ENCODE measurements at regions not wholly inside any gene's neighbourhood (a gene's known extent, or its start where the extent isn't known, plus 50 kb on each side); places are given as distances from the start of the nearest gene placed in this dataset.

DNA sequence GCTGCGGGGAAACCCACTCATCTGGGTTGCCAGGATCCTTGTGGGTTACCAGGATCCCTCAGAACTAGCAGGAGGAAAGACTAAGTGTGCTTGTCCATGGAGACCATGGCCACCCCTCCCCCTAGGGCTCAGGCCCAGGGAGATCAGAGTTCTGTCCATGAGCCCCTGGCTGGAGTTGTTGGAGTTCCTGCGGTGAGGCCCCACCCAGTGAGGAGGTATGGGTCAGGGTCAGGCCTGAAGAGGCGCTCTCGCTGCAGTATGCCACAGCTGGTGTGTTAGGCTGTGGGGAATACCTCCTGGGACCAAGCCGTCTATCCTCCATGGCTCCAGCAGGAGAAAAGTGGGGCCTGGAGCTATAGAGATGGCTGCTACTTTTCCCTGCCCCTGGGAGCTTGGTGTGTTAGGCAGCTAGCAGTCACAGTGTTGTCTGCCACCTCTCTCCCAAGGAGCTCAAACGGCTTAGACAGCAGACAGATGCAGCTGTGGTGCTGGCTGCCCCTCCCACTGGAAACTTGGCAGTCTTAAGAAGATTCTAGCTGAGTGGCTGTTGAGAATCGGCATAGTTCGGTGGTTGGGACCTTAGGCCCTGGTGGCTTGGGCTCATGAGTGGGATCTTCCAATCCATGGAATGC, 240.3 kb upstream of the CELF4 start:
- DNase-seq (ENCODE audit: low read depth in 4 of 4, low spot score in 3 of 4) = no peak

DNA sequence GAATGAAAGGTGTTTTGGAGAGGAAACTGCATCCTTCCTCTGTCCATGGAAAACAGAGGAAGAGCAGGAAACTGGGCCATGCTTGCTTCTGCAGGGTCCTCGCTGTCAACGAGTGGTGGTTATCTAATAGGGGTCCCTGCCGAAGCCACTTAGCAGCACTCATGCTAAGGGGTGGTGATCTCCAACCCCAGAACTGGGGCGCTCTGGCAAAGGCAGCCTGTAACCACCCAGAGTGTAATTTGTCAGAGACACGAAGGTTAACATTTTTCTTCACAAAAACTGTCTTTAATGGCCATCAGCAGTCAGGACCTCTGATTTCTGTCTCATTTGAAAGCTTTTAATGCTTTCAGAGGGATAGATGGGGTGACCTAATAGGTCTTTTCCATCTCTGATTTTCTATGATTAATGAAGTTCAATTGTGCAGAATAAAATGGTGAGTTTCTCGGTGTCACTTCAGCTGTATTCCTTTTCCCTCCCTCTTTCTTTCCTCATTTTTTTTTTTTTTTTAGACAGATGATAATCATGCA, 231.3 kb upstream of the CELF4 start:
- DNase-seq (ENCODE audit: low read depth in 4 of 4, low spot score in 3 of 4) = no peak

DNA sequence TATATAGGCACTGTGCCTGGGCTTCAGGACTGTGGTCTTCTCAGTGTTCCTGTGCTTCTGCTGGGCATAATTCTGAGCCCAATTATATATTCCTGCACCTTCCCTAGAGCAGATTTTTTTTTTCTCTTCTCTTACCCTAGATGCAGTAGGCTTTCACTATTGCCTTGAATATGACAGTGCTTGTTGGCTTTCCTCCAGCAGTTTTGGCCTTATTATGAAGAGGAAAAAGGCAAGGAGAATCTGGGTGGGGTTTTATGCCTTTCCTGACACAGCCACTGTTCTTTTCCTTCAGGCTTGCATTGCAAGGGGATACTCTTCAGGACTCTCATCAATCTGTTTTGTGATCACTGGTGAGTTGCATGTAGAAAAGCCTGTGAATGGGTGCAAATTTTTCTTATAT, 221.9 kb upstream of the CELF4 start:
- no peak for DNase-seq (ENCODE audit: low read depth in 4 of 4, low spot score in 3 of 4)

DNA sequence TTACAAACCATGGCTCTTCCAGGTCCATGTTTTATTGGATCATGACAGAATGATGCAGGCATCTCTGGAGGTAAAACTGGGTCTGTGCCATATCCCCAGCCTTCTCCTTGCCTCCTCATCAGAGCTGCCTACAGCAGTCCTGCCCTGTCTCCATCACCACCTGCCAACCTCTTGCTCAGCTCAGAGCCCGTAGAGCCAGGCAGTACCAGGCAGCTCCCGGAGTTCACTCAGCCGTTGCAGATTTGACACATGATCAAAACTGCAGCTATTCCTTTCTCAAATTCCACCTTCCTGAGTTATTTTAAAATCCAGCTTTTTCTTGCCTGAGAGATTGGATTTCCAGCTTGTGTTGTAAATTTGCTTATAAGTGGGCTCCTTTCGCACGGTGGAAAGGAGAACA, 218.2 kb upstream of the CELF4 start:
- DNase-seq (ENCODE audit: low read depth in 4 of 4, low spot score in 3 of 4) = peak in 2 of 4 donors; percentile 22 to 34

DNA sequence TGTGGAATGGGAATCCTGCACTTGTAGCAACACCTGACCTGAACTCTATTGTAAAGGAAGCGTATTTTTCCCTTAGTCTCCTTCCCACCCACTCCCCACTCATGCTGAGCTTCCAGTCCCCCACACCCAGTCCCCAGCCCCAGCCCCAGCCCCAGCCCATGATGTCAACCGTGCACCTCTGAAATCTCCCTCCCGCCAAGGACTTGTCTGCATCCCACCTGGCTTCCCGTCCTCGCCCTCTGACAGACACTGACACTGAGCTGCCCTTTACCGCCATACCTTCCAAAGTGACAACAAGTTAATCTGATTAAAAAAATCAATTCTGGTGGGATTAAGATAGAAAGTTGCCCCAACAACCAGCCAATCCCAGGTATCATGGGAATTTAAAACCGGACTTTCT, 213.6 kb upstream of the CELF4 start:
- DNase-seq (ENCODE audit: low read depth in 4 of 4, low spot score in 3 of 4) = no peak

DNA sequence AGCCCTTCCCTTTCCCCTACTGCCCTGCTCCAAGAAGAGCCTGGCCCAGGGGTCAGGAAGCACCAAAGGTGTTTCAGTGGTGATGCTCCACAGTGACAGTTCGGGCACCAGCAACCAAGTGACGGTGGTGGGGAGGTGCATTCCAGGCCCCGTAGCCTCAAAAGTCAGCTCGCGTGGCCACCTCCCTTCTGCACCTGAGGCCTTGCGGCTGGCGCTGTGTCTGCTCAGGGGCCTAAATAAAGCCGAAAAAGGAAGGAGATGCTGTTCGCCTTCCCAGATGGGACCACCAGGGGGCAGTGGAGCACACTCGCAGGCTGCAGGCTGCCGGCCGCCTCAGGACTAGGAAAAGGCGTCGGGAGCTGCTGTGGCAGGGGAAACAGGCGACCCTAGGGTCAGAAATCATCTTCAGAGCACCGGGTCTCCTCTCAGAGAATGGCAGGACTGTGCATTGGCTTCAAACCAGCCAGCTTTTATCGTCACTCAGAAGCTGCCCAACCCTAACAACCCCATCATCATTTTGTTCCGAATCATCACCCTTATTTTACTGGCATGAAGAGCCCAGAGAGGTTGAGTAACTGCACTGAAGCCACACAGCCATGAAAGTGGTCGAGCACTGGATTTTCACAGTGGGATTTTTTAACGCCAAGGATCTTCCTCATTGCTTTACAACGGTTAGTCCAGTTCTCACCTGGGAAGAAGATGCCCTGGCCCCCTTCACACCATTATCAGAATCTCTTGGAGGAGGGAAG, 213.0 kb upstream of the CELF4 start:
- peak; percentile 31 to 56 (median 48) for DNase-seq (ENCODE audit: low read depth in 4 of 4, low spot score in 3 of 4)

DNA sequence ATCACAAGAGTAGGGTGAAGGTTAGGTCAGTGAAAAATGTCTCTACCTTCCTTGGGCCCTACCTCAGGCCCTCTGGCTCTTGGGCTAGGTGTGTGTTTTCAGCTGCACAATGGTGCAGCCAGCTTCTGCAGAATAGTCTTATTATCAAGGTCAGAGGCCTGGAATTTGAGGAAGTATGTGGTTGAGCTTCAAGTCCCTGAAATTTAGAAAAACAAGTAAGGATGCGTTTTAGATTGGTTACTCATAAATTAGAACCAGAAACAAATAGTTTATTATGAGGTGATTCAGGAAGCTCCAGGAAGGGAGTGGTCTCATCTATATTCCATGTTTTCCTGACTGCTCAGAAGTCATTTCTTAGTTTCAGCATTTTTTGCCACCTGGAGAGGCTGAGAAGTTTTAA, 204.2 kb upstream of the CELF4 start:
- no peak for DNase-seq (ENCODE audit: low read depth in 4 of 4, low spot score in 3 of 4)

DNA sequence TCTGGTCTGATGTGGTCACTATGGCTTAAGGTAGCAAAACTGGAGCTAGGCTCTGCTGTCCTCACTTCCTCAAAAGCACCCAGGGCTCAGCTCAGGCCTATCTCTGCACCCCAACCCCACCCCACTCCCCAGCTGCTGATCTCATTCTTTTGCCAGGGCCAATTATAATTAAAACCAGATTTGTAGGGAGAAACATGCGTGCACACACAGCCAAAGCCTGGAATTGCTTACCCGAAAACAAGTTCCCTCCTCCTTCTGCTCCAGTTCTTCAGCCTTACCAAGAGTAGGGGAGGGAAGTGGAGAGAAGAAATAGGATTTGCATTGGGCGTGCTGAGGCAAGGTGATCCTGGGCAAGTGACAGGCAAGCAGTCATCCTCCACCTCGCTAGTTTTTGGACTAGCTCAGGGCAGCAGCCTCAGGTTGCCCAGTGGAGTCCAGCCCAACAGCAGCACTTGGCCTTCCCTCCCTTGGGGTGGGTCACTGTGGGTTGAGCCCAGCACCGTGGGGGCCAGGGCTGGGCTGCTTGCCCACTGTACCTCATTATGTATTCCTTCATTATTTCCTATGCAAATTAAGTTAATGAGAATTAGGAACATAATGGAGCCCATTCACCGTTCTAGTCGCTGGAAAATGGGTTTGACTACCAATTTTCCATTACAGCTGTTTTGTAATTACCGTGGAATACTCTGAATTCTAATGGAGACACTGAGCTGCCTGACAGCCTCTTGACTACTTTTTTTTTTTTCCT, 199.1 kb upstream of the CELF4 start:
- no peak for DNase-seq (ENCODE audit: low read depth in 4 of 4, low spot score in 3 of 4)

DNA sequence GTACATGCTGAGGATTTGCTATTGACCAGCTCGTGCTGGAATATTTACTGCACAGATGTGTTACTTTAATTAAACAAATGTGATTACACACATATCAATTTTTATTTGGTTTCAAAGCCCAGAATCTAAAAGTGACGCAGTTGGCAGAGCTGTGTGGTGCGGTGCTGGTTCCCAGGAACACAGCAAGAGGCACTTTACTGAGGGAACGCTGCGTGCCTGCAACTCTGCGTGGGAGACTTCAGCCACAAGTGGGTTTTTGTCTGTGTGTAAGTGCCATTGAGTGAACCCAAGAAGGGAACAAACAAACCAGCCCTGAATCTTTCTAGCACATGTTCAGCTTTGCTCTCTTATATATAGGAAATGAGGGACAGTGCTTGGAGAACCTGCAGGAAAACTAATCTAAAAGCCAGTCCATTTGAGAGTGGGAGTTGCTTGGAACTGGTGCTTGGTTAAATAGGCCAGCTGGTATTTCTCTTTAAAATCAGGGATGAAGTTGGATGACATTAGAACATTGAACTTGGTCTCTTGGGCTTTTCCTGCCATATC, 196.6 kb upstream of the CELF4 start:
- no peak for DNase-seq (ENCODE audit: low read depth in 4 of 4, low spot score in 3 of 4)

DNA sequence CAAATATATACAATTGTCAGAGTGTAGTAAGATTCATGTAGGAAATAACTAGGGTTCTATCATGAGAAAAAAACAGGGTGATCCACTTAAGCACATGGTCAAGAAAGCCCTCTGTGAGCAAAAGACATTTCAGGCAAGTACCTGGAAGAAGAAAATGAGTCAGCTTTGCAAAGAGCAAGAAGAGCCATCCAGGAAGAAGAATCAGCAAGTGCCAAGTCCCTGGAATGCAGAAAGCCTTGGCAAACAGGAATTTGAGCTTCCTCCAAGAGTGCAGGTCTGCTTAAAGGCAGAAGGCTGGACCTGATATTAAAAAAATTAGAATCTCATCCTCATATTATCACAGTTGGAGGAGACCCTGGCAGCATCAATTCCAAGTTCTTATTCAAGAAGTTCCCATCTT, 188.5 kb upstream of the CELF4 start:
- DNase-seq (ENCODE audit: low read depth in 4 of 4, low spot score in 3 of 4) = no peak

DNA sequence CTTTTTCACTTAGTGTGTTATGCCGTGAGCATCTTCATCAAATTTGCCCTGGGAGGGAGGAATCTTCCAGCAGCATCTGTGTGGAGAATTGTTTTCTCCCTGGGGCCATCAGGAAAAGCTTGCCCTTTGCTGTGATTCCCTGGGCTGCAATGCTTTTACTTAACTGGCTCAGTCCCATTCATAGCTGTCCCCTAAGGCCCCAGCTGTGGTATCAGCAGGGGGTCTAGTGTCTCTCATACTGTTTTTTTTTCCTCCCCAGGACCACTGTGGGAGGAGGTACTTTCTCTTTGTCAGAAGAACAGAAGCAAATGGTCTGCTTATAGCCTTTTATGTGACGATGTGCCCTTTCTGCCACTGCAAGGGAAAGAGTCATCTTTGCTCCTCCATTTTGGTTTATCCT, 176.8 kb upstream of the CELF4 start:
- DNase-seq (ENCODE audit: low read depth in 4 of 4, low spot score in 3 of 4) = no peak

DNA sequence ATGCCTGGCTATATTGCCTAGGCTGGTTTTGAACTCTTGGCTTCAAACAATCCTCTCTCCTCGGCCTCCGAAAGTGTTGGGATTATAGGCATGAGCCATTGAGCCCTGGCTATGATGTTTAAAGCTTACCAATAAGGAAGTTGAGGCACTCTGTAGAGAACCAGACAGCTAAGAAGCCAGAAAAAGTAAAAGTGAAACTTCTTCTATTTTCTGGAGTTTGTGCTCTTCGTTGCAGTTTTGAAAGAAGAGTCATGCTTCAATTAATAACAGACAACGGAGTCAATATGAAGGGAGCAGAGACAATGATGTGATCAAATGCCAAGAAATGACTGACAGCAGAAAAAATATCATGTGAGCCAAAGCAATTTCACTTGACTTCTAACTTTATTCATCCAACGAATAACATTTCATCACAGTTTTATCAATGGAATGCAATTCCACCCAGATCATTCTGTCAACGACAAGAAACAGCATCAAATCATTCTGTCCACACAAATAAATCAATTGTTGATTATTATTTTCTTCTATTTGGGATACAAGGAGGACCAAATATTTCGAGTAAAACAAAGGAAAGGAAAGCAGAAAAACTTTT, 175.5 kb upstream of the CELF4 start:
- no peak for DNase-seq (ENCODE audit: low read depth in 4 of 4, low spot score in 3 of 4)

DNA sequence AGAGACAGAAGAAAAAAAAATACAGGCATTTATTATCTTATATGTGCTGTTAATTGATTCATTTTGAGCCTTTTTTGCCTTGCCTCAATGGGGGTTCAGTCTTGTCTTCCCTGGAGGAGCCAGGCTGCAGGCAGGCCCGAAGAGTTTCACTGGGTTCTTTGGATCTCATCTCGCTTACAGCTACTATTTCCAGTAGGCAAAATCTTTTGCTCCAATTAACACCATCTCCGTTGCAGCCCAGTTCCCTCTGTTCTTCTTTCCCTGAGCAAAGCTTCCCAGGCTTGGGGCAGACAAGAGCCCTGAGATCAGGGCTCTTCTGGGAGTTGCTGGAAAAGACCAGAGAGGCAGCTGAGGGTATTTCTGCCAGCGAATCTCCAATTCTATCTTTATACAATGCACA, 168.8 kb upstream of the CELF4 start:
- DNase-seq (ENCODE audit: low read depth in 4 of 4, low spot score in 3 of 4) = no peak

DNA sequence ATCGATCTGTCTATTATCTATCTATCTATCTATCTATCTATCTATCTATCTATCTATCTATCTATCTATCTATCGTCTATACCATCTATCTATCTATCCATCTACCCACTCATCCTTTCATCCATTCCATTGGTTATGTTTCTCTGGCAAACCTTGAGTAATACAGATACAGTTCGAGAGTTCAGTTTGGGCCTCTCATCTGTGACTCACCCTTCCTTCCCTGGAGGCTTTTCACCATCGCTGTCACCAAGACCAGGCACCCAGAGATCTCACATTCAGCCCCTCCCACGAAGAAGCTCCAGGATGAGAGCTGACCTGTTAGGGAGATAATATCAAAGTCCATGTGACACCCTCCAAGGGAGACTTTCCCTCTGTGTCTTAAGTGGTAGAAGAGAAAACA, 164.1 kb upstream of the CELF4 start:
- DNase-seq (ENCODE audit: low read depth in 4 of 4, low spot score in 3 of 4) = no peak

DNA sequence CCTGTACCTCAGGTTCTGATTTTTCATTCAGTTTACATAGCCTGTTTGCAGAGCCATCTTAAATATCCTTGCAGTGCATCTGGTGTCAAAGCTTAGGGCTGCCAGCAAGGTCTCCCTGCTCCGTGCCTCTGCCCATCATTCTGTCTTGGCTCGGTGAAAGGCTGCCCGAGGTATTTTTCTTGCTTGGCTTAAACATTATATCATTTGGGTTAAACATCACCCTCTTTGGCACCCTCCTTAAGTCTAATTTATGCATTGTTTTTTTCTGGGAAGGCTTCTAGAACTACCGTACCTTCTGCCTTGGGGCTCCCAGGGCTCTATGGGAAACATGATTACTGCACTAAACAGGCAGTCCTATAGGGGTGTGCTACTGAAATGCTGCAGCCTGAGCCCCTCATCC, 158.6 kb upstream of the CELF4 start:
- DNase-seq (ENCODE audit: low read depth in 4 of 4, low spot score in 3 of 4) = no peak

DNA sequence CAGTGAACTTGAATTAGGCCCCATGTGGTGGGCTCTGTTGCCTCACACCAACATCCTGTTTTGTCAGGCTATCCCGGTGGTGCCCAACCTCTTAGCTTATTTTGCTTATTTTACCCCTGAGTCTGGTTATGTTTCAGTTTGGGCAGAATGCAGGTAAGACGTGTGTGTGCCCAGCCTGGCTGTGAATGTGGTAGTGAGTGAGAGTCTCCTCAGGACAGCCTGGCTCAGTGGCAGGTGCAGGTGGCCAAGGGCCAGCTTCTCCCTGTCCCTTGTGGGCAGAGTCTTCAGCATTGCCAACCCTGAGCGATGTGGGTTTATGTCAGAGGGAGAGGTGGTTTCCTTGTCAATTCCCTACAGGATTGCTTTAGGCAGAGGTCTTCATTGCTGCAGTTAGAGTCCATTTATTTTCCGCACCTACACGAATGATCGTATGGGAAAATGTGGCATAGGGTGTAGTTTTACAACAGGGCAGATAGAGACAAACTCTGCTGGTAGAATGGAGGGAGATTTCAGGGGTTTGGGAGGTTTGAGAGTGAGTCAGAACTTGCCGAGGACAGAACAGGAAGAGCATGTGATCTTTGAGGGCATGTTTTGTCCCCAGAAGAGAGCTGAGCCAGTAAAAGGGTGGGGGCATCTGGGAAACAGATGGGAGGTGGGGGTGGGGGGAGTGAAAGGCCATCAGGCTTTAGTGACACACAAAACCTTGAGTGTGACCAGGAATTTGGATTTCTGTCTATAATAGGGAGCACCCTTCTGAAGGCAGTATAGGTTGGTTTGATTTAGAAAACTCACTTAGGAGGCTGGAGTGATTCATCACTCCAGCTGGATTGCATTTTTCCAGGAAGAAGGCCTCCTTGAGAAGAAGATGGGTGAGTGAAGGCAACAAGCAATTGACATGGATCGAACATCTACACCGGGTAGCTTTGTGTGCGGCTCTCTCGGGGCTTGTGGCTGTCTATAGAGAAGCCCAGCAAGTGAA, 156.2 kb upstream of the CELF4 start:
- no peak for DNase-seq (ENCODE audit: low read depth in 4 of 4, low spot score in 3 of 4)

DNA sequence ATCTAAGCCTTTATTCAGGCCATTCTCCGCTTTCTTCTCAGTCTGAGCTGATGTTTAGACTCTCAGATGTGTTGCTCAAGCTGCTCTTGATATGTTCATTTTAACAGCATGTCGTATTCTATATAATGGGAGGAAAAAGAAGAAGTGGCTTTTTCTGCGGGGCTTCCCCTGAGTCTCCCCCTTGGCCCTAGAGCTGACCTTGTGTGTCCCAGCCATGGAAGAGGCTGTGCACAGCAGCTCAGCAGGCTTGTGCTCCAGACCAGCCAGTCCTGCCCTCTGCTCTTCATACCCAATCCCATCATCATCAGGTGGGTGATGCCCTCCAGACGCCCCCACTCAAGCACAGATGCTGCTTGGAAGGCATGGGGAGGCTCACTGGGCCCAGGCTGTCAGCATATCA, 155.1 kb upstream of the CELF4 start:
- no peak for DNase-seq (ENCODE audit: low read depth in 4 of 4, low spot score in 3 of 4)

DNA sequence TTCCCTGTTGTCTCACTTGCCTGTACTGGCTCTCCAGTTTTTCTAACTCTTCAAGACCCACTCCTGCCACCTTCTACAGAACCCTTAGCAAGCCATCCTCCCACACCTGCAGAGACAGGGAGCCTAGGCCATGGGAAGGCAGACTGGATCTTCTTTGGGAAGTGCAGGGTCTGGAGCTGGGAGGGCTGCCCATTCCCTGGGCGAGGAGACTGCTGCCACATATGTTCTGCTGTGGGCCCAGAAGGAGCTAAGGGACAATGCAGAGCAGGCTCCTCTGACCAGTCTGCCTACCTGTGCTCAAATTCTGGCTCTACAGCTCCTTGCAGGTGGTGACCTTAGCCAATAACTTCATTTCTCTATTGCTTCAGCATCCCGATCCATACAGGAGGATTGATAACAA, 152.1 kb upstream of the CELF4 start:
- no peak for DNase-seq (ENCODE audit: low read depth in 4 of 4, low spot score in 3 of 4)

DNA sequence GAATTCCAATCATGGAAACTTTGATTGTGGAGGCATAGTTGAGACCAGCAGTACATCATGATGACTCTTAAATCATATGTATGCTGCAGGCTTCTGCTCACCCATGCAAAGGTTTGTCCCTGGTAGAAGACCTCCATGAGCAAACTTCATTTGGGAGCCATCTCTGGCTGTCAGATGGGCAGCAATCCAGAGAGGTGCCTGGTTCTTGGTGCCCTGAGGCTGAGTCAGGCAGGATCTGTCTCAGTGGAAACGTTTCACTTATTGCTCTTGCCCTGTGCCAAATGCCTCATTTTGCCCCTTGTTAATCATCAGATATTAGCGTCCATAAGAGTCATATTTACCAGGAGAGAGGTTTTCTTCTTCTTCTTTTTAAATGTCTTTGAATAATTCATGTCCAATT, 151.5 kb upstream of the CELF4 start:
- no peak for DNase-seq (ENCODE audit: low read depth in 4 of 4, low spot score in 3 of 4)

Data from right renal pelvis (tissue), 4 donors.